Sciatic nerve (tissue), 2 donors: ENCODE measurements at regions not wholly inside any gene's neighbourhood (a gene's known extent, or its start where the extent isn't known, plus 50 kb on each side); places are given as distances from the start of the nearest gene placed in this dataset.

Experiments
- ATAC-seq: fragments of 200-7000 bp; cut with Tn5 transposase; one replicate; pipeline ENCODE4 v1.9.1; 2020; ENCODE audit warnings: mild to moderate bottlenecking, moderate library complexity
- DNase-seq: peaks from one replicate; pipeline ENCODE4 v3.0.0-alpha.2; 2020; ENCODE audit warnings: low spot score
- intact Hi-C: fragments of 100-400 bp; cut with DNase I; formaldehyde crosslinking; loops from one replicate; pipeline ENCODE4 v1.14.2; 2022
- donor health status: DM: no; HTN: no; CAD: no.
- donor health status: DM: no; HTN: no; CAD: no.

GRCh38 chr7:26535483-26536007 is 243.9 kb downstream of the SNX10 start:
- no peak for ATAC-seq
- intact Hi-C loops: no loop called here
- DNase-seq: no peak

- ATAC-seq: no peak
- intact Hi-C loops: no loop called here
- no peak for DNase-seq
These were observed 246.6 kb downstream of the SNX10 start for GRCh38 chr7:26538216-26538615.

- DNase-seq (no peak), ATAC-seq (no peak)
- intact Hi-C loops: no loop called here
These were observed 247.0 kb downstream of the SNX10 start for GRCh38 chr7:26538689-26539088.

- intact Hi-C loops: no loop called here
- no peak for ATAC-seq
These were observed 251.7 kb downstream of the SNX10 start for GRCh38 chr7:26543340-26543739.

GRCh38 chr7:26543951-26544350 is 252.3 kb downstream of the SNX10 start:
- intact Hi-C loops: no loop called here
- no peak for ATAC-seq
- DNase-seq: no peak

More at GRCh38 chr7:26543340-26543739, 251.7 kb downstream of the SNX10 start:
- DNase-seq: no peak

- ATAC-seq (no peak), DNase-seq (no peak)
- intact Hi-C loops: no loop called here
These were observed 254.9 kb downstream of the SNX10 start for GRCh38 chr7:26546508-26547053.

GRCh38 chr7:26547156-26547555 is 255.5 kb downstream of the SNX10 start:
- no peak for ATAC-seq

GRCh38 chr7:26549281-26549944 is 257.8 kb downstream of the SNX10 start:
- DNase-seq (no peak), ATAC-seq (no peak)
- intact Hi-C loops: no loop called here

More at GRCh38 chr7:26547156-26547555, 255.5 kb downstream of the SNX10 start:
- no peak for DNase-seq
- intact Hi-C loops: no loop called here

GRCh38 chr7:26550492-26550891 is 258.8 kb downstream of the SNX10 start:
- intact Hi-C loops: no loop called here
- ATAC-seq (no peak), DNase-seq (no peak)

GRCh38 chr7:26551740-26552139 is 260.1 kb downstream of the SNX10 start:
- ATAC-seq: no peak
- DNase-seq: no peak
- intact Hi-C loops: no loop called here

- intact Hi-C loops: no loop called here
- ATAC-seq: no peak
- no peak for DNase-seq
These were observed 261.5 kb downstream of the SNX10 start for GRCh38 chr7:26553128-26553527.

GRCh38 chr7:26553582-26553981 is 261.9 kb downstream of the SNX10 start:
- intact Hi-C loops: no loop called here
- ATAC-seq (no peak), DNase-seq (no peak)

GRCh38 chr7:26554952-26555351 is 263.3 kb downstream of the SNX10 start:
- ATAC-seq (no peak), DNase-seq (no peak)
- intact Hi-C loops: no loop called here

GRCh38 chr7:26556061-26556881 is 264.6 kb downstream of the SNX10 start:
- intact Hi-C loops: no loop called here
- DNase-seq (no peak), ATAC-seq (no peak)

- ATAC-seq (no peak), DNase-seq (no peak)
- intact Hi-C loops: no loop called here
These were observed 269.0 kb downstream of the SNX10 start for GRCh38 chr7:26560526-26561256.

GRCh38 chr7:26562841-26563240 is 271.2 kb downstream of the SNX10 start:
- no peak for DNase-seq
- intact Hi-C loops: no loop called here
- ATAC-seq: no peak

- no peak for DNase-seq
These were observed 271.7 kb downstream of the SNX10 start for GRCh38 chr7:26563406-26563805.

GRCh38 chr7:26567266-26567665 is 275.6 kb downstream of the SNX10 start:
- intact Hi-C loops: no loop called here
- DNase-seq: no peak
- no peak for ATAC-seq

More at GRCh38 chr7:26563406-26563805, 271.7 kb downstream of the SNX10 start:
- no peak for ATAC-seq
- intact Hi-C loops: no loop called here

- no peak for ATAC-seq
- DNase-seq: no peak
- intact Hi-C loops: no loop called here
These were observed 282.8 kb downstream of the SNX10 start for GRCh38 chr7:26574476-26574875.
